GM19324 (cell line): ENCODE measurements at regions not wholly inside any gene's neighbourhood (a gene's known extent, or its start where the extent isn't known, plus 50 kb on each side); places are given as distances from the start of the nearest gene placed in this dataset.
"Not testable (repeated sequence)": the region's sequence is repeated elsewhere in the genome, so short reads cannot be mapped to it uniquely, and the experiment has no call there.

Experiments
- ATAC-seq: cut with Tn5 transposase; IDR thresholded peaks from one replicate; pipeline ENCODE4 v1.9.1; 2021; ENCODE audit warnings: mild to moderate bottlenecking, moderate library complexity; ENCODE audit not compliant: unreplicated experiment, low FRiP score

GRCh38 chr17:30590081-30590733 is 113.0 kb downstream of the GOSR1 start:
- ATAC-seq: no peak

GRCh38 chr17:30589431-30589830 is 112.2 kb downstream of the GOSR1 start:
- no peak for ATAC-seq

- no peak for ATAC-seq
These were observed 111.6 kb downstream of the GOSR1 start for GRCh38 chr17:30588798-30589247.

- no peak for ATAC-seq
These were observed 109.8 kb downstream of the GOSR1 start for GRCh38 chr17:30586818-30587595.

- ATAC-seq: no peak
These were observed 107.6 kb downstream of the GOSR1 start for GRCh38 chr17:30584810-30585209.

- ATAC-seq: no peak
These were observed 103.7 kb downstream of the GOSR1 start for GRCh38 chr17:30580916-30581315.

- no peak for ATAC-seq
These were observed 102.6 kb downstream of the GOSR1 start for GRCh38 chr17:30579610-30580315.

- ATAC-seq: not testable (repeated sequence)
These were observed 101.0 kb downstream of the GOSR1 start for GRCh38 chr17:30578015-30578717.
